WI38 (cell line): ENCODE measurements at regions not wholly inside any gene's neighbourhood (a gene's known extent, or its start where the extent isn't known, plus 50 kb on each side); places are given as distances from the start of the nearest gene placed in this dataset.
A peak's percentile ranks its signal among the peaks of the same experiment; 100 is the strongest.

ENCODE experiments used
- H3K4me3 ChIP-seq: 2 replicates; pipeline ENCODE4 v1.5.1; 2011; ENCODE audit warnings: low read depth, mild to moderate bottlenecking, control low read depth, low read length
- CTCF ChIP-seq: IDR thresholded peaks from 2 replicates; pipeline ENCODE4 v1.5.1; 2012; ENCODE audit warnings: low read depth, mild to moderate bottlenecking, control low read depth, low read length

- no peak overlapping the region for H3K4me3 ChIP-seq
- TF ChIP-seq CTCF: no peak
Measured at GRCh38 chr1:68352202-68352601, 97.6 kb downstream of the RPE65 start.

- no peak for TF ChIP-seq CTCF
- no peak overlapping the region for H3K4me3 ChIP-seq
Measured at GRCh38 chr1:68347415-68347814, 102.3 kb downstream of the RPE65 start.

DNA sequence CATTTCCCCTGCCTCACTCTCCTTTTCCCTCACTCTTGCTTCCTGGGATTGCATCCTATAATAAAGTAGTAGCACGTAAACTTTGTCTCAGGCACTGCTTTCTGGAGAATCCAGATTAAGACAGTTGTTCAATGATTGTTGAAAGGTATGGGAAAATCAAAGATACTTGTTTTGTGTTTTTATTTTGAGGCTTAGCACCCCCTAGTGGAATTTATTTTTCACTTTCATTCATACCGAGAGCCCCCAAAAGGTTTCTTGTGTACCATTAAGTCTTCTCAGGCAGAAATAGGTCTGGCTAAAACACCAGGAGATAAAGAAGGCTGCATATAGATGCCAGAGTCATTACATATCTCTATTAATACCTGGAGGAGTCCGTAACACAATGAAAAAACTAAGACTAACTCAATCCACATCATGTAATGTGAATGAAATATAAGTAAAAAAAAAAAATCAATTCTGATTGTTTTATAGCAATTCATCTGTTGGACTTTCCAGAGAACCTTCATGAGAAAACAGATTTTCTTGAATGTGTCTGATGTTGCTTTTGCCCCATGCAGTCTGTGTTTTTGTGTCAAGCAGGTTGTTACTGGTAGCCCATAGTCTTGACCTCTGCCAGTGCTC is 103.5 kb downstream of the RPE65 start:
- TF ChIP-seq CTCF: peak; percentile 22; the same call in 1 of the 2 replicates
- no peak overlapping the region for H3K4me3 ChIP-seq

- no peak overlapping the region for H3K4me3 ChIP-seq
- no peak for TF ChIP-seq CTCF
Measured at GRCh38 chr1:68344208-68344607, 105.5 kb downstream of the RPE65 start.

GRCh38 chr1:68340951-68341350 is 108.6 kb upstream of the WLS start:
- TF ChIP-seq CTCF: no peak
- H3K4me3 ChIP-seq: no peak overlapping the region

GRCh38 chr1:68339505-68339904 is 107.2 kb upstream of the WLS start:
- no peak for TF ChIP-seq CTCF
- H3K4me3 ChIP-seq: no peak overlapping the region

- H3K4me3 ChIP-seq: no peak overlapping the region
- no peak for TF ChIP-seq CTCF
Measured at GRCh38 chr1:68338081-68338480, 105.8 kb upstream of the WLS start.
